ENCODE measurements at regions not wholly inside any gene's neighbourhood (a gene's known extent, or its start where the extent isn't known, plus 50 kb on each side); places are given as distances from the start of the nearest gene placed in this dataset.

GRCh38 chr2:61774351-61774750 is 79.5 kb downstream of the FAM161A start:
- no peak overlapping the region for H3K4me3 ChIP-seq (replicated peaks in 1 of 2; ENCODE audit: low read depth in 2 of 2, low read length in 2 of 2)
- TF ChIP-seq CTCF (IDR thresholded peaks at IDR 0.05; ENCODE audit: low read depth, low read length), result no peak
- no peak for DNase-seq (ENCODE audit: low read depth in 2 of 2)

GRCh38 chr2:61771904-61772845 is 81.7 kb downstream of the FAM161A start:
- TF ChIP-seq CTCF (IDR thresholded peaks at IDR 0.05; ENCODE audit: low read depth, low read length), result no peak

GRCh38 chr2:61770746-61771145 is 83.1 kb downstream of the FAM161A start:
- peak; percentile 25 to 65 for DNase-seq (ENCODE audit: low read depth in 2 of 2)
- no peak overlapping the region for H3K4me3 ChIP-seq (replicated peaks in 1 of 2; ENCODE audit: low read depth in 2 of 2, low read length in 2 of 2)
- TF ChIP-seq CTCF (IDR thresholded peaks at IDR 0.05; ENCODE audit: low read depth, low read length), result no peak

More at GRCh38 chr2:61771904-61772845, 81.7 kb downstream of the FAM161A start:
- no peak for DNase-seq (ENCODE audit: low read depth in 2 of 2)
- no peak overlapping the region for H3K4me3 ChIP-seq (replicated peaks in 1 of 2; ENCODE audit: low read depth in 2 of 2, low read length in 2 of 2)

- no peak overlapping the region for H3K4me3 ChIP-seq (replicated peaks in 1 of 2; ENCODE audit: low read depth in 2 of 2, low read length in 2 of 2)
- DNase-seq (ENCODE audit: low read depth in 2 of 2), result no peak
These were observed 83.6 kb downstream of the FAM161A start for GRCh38 chr2:61770298-61770697.

GRCh38 chr2:61769093-61769675 is 84.7 kb downstream of the FAM161A start:
- H3K4me3 ChIP-seq (replicated peaks in 1 of 2; ENCODE audit: low read depth in 2 of 2, low read length in 2 of 2), result no peak overlapping the region
- no peak for DNase-seq (ENCODE audit: low read depth in 2 of 2)
- no peak for TF ChIP-seq CTCF (IDR thresholded peaks at IDR 0.05; ENCODE audit: low read depth, low read length)

More at GRCh38 chr2:61770298-61770697, 83.6 kb downstream of the FAM161A start:
- TF ChIP-seq CTCF (IDR thresholded peaks at IDR 0.05; ENCODE audit: low read depth, low read length), result no peak

GRCh38 chr2:61764035-61764800 is 89.6 kb downstream of the FAM161A start:
- H3K4me3 ChIP-seq (replicated peaks in 1 of 2; ENCODE audit: low read depth in 2 of 2, low read length in 2 of 2), result peak overlapping the region; percentile 71 to 72
- no peak for TF ChIP-seq CTCF (IDR thresholded peaks at IDR 0.05; ENCODE audit: low read depth, low read length)
- peak; percentile 99 to 100 for DNase-seq (ENCODE audit: low read depth in 2 of 2)

Data from cardiac fibroblast (primary cell).